ENCODE measurements at regions not wholly inside any gene's neighbourhood (a gene's known extent, or its start where the extent isn't known, plus 50 kb on each side); places are given as distances from the start of the nearest gene placed in this dataset.

DNA sequence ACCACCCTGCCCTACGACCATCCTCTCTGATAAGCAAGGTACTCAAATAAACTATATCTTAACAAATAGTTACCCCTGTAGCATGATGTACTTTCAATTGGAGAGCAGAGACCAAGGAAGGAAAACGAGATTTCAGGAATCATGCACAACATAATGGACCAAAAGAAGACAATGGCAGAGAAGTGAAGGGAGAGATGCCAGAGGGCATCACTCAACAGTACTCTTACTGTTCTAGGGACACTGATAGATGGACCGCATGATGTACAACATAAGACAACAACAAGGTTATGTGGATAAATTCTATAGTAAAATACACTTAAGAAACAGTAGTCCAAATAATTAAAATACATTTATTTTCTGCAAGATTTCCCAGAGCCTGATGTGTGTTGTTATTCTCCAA, 77.5 kb upstream of the IFNG-AS1 start:
- no peak overlapping the region for H3K27ac ChIP-seq (ENCODE audit: low read length)
- ATAC-seq (no peak), DNase-seq (ENCODE audit: low read depth, low spot score) (no peak)
- H3K4me3 ChIP-seq (ENCODE audit: low read depth in 2 of 2, low read length in 2 of 2): no peak overlapping the region
- BruUV-seq (replicated peaks): no TSS peak
- intact Hi-C loops (cut with micrococcal nuclease; ENCODE audit: unreplicated experiment): no loop called here
- no peaks in the 10 kb centered on the region; the same call in 1 of the 2 replicates for H3K27me3 ChIP-seq (ENCODE audit: control insufficient read depth, insufficient read depth, low read length)
- POLR2A ChIA-PET: no interaction called here
- in situ Hi-C loops (cut with HindIII; ENCODE audit: low pct_unique_long_range_greater_than_20kb, low sequenced_read_pairs): no loop called here
- no peaks in the 10 kb centered on the region for H3K9me3 ChIP-seq (ENCODE audit: control insufficient read depth, insufficient read depth, low read depth, low read length)
- CTCF ChIA-PET: no interaction called here
- H3K36me3 ChIP-seq (ENCODE audit: control insufficient read depth, insufficient read depth, low read length): no peaks in the 10 kb centered on the region
- TF ChIP-seq, protein P1, sequence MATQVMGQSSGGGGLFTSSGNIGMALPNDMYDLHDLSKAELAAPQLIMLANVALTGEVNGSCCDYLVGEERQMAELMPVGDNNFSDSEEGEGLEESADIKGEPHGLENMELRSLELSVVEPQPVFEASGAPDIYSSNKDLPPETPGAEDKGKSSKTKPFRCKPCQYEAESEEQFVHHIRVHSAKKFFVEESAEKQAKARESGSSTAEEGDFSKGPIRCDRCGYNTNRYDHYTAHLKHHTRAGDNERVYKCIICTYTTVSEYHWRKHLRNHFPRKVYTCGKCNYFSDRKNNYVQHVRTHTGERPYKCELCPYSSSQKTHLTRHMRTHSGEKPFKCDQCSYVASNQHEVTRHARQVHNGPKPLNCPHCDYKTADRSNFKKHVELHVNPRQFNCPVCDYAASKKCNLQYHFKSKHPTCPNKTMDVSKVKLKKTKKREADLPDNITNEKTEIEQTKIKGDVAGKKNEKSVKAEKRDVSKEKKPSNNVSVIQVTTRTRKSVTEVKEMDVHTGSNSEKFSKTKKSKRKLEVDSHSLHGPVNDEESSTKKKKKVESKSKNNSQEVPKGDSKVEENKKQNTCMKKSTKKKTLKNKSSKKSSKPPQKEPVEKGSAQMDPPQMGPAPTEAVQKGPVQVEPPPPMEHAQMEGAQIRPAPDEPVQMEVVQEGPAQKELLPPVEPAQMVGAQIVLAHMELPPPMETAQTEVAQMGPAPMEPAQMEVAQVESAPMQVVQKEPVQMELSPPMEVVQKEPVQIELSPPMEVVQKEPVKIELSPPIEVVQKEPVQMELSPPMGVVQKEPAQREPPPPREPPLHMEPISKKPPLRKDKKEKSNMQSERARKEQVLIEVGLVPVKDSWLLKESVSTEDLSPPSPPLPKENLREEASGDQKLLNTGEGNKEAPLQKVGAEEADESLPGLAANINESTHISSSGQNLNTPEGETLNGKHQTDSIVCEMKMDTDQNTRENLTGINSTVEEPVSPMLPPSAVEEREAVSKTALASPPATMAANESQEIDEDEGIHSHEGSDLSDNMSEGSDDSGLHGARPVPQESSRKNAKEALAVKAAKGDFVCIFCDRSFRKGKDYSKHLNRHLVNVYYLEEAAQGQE (IDR thresholded peaks at IDR 0.05; ENCODE audit: insufficient read depth in 1 of 2, low read depth in 2 of 2, low read length in 1 of 2): no peak
- TF ChIP-seq SIN3A (IDR thresholded peaks at IDR 0.05; ENCODE audit: borderline replicate concordance, insufficient read depth, low read depth, low read length) (no peak), POLR2AphosphoS5 (IDR thresholded peaks at IDR 0.05; ENCODE audit: low read depth, low read length) (no peak), TCF7L2 (IDR thresholded peaks at IDR 0.05; ENCODE audit: low read depth, low read length) (no peak)
- TF ChIP-seq, protein P2, sequence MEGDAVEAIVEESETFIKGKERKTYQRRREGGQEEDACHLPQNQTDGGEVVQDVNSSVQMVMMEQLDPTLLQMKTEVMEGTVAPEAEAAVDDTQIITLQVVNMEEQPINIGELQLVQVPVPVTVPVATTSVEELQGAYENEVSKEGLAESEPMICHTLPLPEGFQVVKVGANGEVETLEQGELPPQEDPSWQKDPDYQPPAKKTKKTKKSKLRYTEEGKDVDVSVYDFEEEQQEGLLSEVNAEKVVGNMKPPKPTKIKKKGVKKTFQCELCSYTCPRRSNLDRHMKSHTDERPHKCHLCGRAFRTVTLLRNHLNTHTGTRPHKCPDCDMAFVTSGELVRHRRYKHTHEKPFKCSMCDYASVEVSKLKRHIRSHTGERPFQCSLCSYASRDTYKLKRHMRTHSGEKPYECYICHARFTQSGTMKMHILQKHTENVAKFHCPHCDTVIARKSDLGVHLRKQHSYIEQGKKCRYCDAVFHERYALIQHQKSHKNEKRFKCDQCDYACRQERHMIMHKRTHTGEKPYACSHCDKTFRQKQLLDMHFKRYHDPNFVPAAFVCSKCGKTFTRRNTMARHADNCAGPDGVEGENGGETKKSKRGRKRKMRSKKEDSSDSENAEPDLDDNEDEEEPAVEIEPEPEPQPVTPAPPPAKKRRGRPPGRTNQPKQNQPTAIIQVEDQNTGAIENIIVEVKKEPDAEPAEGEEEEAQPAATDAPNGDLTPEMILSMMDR (IDR thresholded peaks at IDR 0.05): no peak
- no peaks in the 10 kb centered on the region for H3K4me1 ChIP-seq (ENCODE audit: control insufficient read depth, insufficient read depth, low read length)

DNA sequence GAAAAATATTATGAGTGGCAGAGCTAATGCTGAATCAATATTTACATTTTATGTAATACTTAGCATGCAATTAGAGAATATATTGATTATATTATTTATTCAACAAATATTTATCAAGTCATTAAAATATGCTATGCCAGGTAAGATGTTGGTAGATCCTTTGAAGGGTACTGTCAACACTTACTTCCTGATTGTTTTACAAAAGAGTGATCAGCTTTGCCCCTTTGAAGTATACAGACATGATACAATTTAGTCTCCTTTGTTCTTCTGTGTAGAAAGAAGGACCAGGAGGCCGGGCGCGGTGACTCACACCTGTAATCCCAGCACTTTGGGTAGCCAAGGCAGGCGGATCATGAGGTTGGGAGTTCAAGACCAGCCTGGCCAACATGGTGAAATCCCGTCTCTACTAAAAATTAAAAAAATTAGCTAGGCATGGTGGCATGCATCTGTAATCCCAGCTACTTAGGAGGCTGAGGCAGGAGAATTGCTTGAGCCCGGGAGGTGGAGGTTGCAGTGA, 73.9 kb upstream of the IFNG-AS1 start:
- CTCF ChIA-PET: no interaction called here
- TF ChIP-seq, protein P1 (IDR thresholded peaks at IDR 0.05; ENCODE audit: insufficient read depth in 1 of 2, low read depth in 2 of 2, low read length in 1 of 2): no peak
- TF ChIP-seq POLR2AphosphoS5 (IDR thresholded peaks at IDR 0.05; ENCODE audit: low read depth, low read length): no peak
- TF ChIP-seq, protein P2 (IDR thresholded peaks at IDR 0.05): no peak
- no peak for TF ChIP-seq TCF7L2 (IDR thresholded peaks at IDR 0.05; ENCODE audit: low read depth, low read length)
- no peak for TF ChIP-seq SIN3A (IDR thresholded peaks at IDR 0.05; ENCODE audit: borderline replicate concordance, insufficient read depth, low read depth, low read length)
- DNase-seq (ENCODE audit: low read depth, low spot score): no peak
- Histone ChIP-seq H3K4me1 (ENCODE audit: control insufficient read depth, insufficient read depth, low read length) (no peaks in the 10 kb centered on the region), H3K27ac (ENCODE audit: low read length) (no peak overlapping the region), H3K27me3 (ENCODE audit: control insufficient read depth, insufficient read depth, low read length) (peaks cover 2% of the 10 kb centered on the region; the same call in 1 of the 2 replicates), H3K9me3 (ENCODE audit: control insufficient read depth, insufficient read depth, low read depth, low read length) (no peaks in the 10 kb centered on the region), H3K36me3 (ENCODE audit: control insufficient read depth, insufficient read depth, low read length) (no peaks in the 10 kb centered on the region), H3K4me3 (ENCODE audit: low read depth in 2 of 2, low read length in 2 of 2) (no peak overlapping the region)
- in situ Hi-C loops (cut with HindIII; ENCODE audit: low pct_unique_long_range_greater_than_20kb, low sequenced_read_pairs): no loop called here
- no peak for ATAC-seq
- no TSS peak for BruUV-seq (replicated peaks)
- POLR2A ChIA-PET: no interaction called here
- intact Hi-C loops (cut with micrococcal nuclease; ENCODE audit: unreplicated experiment): no loop called here
